Neuronal stem cell (in vitro differentiated cells): ENCODE measurements at regions not wholly inside any gene's neighbourhood (a gene's known extent, or its start where the extent isn't known, plus 50 kb on each side); places are given as distances from the start of the nearest gene placed in this dataset.

Source experiments
- DNase-seq: peaks from one replicate; pipeline ENCODE4 v3.0.0-alpha.2; 2013; ENCODE audit warnings: low spot score
- H2AFZ ChIP-seq: one replicate; pipeline ENCODE4 v1.6.1; 2013; ENCODE audit warnings: mild to moderate bottlenecking, low read length, inconsistent platforms
- H2AK5ac ChIP-seq: 2 replicates; pipeline ENCODE4 v1.6.1; 2013; ENCODE audit warnings: low read depth, mild to moderate bottlenecking, inconsistent platforms, low read length, moderate library complexity, mixed read lengths
- H2BK120ac ChIP-seq: 2 replicates; pipeline ENCODE4 v1.6.1; 2013; ENCODE audit warnings: low read depth, mild to moderate bottlenecking, inconsistent platforms, low read length, moderate library complexity, mixed read lengths
- H2BK12ac ChIP-seq: one replicate; pipeline ENCODE4 v1.6.1; 2013; ENCODE audit warnings: low read length, inconsistent platforms
- H2BK15ac ChIP-seq: 2 replicates; pipeline ENCODE4 v1.6.1; 2013; ENCODE audit warnings: mild to moderate bottlenecking, low read length, inconsistent platforms, mixed read lengths
- H2BK5ac ChIP-seq: one replicate; pipeline ENCODE4 v1.6.1; 2013; ENCODE audit warnings: inconsistent platforms, mild to moderate bottlenecking, low read length, moderate library complexity
- H3K14ac ChIP-seq: one replicate; pipeline ENCODE4 v1.6.1; 2013; ENCODE audit warnings: low read length, inconsistent platforms
- H3K18ac ChIP-seq: 2 replicates; pipeline ENCODE4 v1.6.1; 2013; ENCODE audit warnings: low read length, inconsistent platforms
- H3K23ac ChIP-seq: 2 replicates; pipeline ENCODE4 v1.6.1; 2013; ENCODE audit warnings: low read depth, mild to moderate bottlenecking, mixed read lengths, low read length, inconsistent platforms; ENCODE audit not compliant: poor library complexity
- H3K27ac ChIP-seq: replicated peaks from 3 replicates; pipeline ENCODE4 v1.5.1; 2013; ENCODE audit warnings: low read length, inconsistent platforms
- H3K27me3 ChIP-seq, 3 experiments: 2 replicates each; pipeline ENCODE4 v1.6.1; 2013; ENCODE audit warnings: low read length in 3 of 3, mild to moderate bottlenecking in 2 of 3, inconsistent platforms in 1 of 3, low read depth in 1 of 3, mixed read lengths in 1 of 3, moderate library complexity in 1 of 3; ENCODE audit not compliant: control insufficient read depth in 3 of 3, insufficient read depth in 3 of 3
- H3K36me3 ChIP-seq, 2 donors: replicated peaks in 1 of 2; 2 replicates each; pipeline ENCODE4 v1.6.1; 2013; ENCODE audit warnings: low read length in 2 of 2; ENCODE audit not compliant: control insufficient read depth in 2 of 2, insufficient read depth in 2 of 2
- H3K4ac ChIP-seq: 2 replicates; pipeline ENCODE4 v1.6.1; 2013; ENCODE audit warnings: inconsistent platforms, mild to moderate bottlenecking, low read length, moderate library complexity
- H3K4me1 ChIP-seq, 2 donors: 1 replicate in 1 of 2; 2 replicates in 1 of 2; pipeline ENCODE4 v1.6.1; 2013; ENCODE audit warnings: low read length in 2 of 2, low read depth in 1 of 2; ENCODE audit not compliant: control insufficient read depth in 2 of 2, insufficient read depth in 1 of 2
- H3K4me2 ChIP-seq: one replicate; pipeline ENCODE4 v1.6.1; 2013; ENCODE audit warnings: mild to moderate bottlenecking, low read length, inconsistent platforms; ENCODE audit not compliant: insufficient read depth, poor library complexity, severe bottlenecking
- H3K4me3 ChIP-seq, 2 donors: 2 replicates each; pipeline ENCODE4 v1.5.1; 2013; ENCODE audit warnings: low read length in 2 of 2, mild to moderate bottlenecking in 2 of 2, inconsistent platforms in 1 of 2, moderate library complexity in 1 of 2
- H3K79me1 ChIP-seq: one replicate; pipeline ENCODE4 v1.6.1; 2013; ENCODE audit warnings: low read depth, mild to moderate bottlenecking, inconsistent platforms, low read length, moderate library complexity
- H3K9ac ChIP-seq: one replicate; pipeline ENCODE4 v1.6.1; 2013; ENCODE audit warnings: mild to moderate bottlenecking, low read depth, low read length, inconsistent platforms; ENCODE audit not compliant: poor library complexity
- H3K9me3 ChIP-seq, 2 donors: replicated peaks in 1 of 2; 2 replicates each; pipeline versions ENCODE3 to v1.6.1; 2013; ENCODE audit warnings: low read length in 2 of 2, mild to moderate bottlenecking in 2 of 2, inconsistent platforms in 1 of 2, low read depth in 1 of 2, mixed read lengths in 1 of 2, moderate library complexity in 1 of 2; ENCODE audit not compliant: control insufficient read depth in 2 of 2, insufficient read depth in 1 of 2
- H4K8ac ChIP-seq: one replicate; pipeline ENCODE4 v1.6.1; 2013; ENCODE audit warnings: low read depth, mild to moderate bottlenecking, inconsistent platforms, low read length, moderate library complexity
- H4K91ac ChIP-seq: one replicate; pipeline ENCODE4 v1.6.1; 2013; ENCODE audit warnings: low read length, low read depth, mild to moderate bottlenecking, inconsistent platforms; ENCODE audit not compliant: poor library complexity
- WGBS, 2 donors: extraction: QIAGEN DNeasy Blood & Tissue Kit; methylation state at CpG; one replicate each; pipeline ENCODE4 v1.1.7; 2013; ENCODE audit warnings: missing lambda C conversion rate in 2 of 2, mixed read lengths in 1 of 2; ENCODE audit not compliant: insufficient read length in 2 of 2, insufficient replicate concordance in 1 of 2; ENCODE audit errors: extremely low coverage in 2 of 2; 5-methylcytosine and 5-hydroxymethylcytosine counted together

DNA sequence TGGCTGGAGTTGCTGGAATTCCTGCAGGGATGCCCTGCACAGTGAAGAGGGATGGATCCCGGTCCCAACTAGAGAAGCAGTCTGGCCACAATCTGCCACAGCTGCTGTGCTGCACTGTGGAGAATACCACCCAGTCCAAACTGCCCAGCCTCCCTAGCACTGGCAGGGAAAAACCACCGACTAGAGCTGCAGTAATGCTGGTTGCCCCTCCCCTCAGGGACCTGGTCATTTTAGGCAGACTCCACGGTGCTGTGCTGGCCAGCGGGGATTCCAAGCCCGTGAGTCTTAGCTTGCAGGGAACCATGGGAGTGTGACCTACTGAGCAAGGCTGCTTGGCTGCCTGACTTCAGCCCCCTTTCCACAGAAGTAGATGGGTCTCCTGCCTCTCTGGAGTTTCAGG is 478.0 kb upstream of the ATP11B start:
- no CpG with 5 or more reads among the region's 5 CpGs for WGBS, 2 donors
- Histone ChIP-seq H4K91ac (no peak overlapping the region), H3K4me2 (no peak overlapping the region), H3K4me3 (no peak overlapping the region), H3K9ac (no peak overlapping the region), H3K23ac (peak overlapping the region; percentile 18), H2BK120ac (no peak overlapping the region), H2BK15ac (no peak overlapping the region), H4K8ac (no peak overlapping the region), H2AFZ (peak overlapping the region; percentile 12), H3K27ac (no peak overlapping the region), H3K4ac (no peak overlapping the region), H2BK5ac (no peak overlapping the region), H2AK5ac (peak overlapping the region; percentile 78), H3K79me1 (no peaks in the 10 kb centered on the region), H3K36me3 (no peaks in the 10 kb centered on the region), H3K9me3 (peaks cover 4 to 41% of the 10 kb centered on the region in 2 donors), H3K27me3 (no peaks in the 10 kb centered on the region), H3K14ac (no peak overlapping the region), H2BK12ac (no peak overlapping the region), H3K18ac (peak overlapping the region; percentile 2), H3K4me1 (no peaks in the 10 kb centered on the region)
- no peak for DNase-seq

DNA sequence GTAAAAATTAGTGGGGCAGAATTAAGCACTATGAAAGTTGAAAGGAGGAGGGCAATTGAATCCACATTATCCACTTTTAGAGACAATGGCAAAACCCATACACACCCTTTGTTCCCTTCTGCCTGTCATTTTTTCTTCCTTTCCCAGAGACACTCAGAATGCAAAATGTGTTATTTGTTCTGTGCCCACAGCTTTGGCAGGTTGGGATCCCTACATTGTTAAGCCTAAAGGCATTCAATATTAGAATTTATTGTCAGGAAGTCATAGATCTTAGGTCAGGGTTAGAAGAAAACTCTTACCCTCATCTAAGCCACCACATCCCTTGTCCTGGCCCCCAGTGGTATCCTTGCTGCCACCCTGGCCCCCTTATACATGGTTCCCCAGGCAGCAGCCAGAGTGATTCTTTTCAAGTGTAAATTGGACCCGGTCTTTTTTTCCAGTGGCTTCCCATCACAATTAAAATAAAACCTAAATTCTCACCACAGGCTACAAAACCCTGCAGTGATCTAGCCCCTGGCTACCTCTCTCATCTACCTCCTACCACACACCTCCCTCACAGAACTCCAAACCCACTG is 470.1 kb upstream of the ATP11B start:
- Histone ChIP-seq H2AFZ (peak overlapping the region; percentile 36), H3K27ac (no peak overlapping the region), H3K4me3 (no peak overlapping the region), H3K14ac (no peak overlapping the region), H3K23ac (no peak overlapping the region), H4K91ac (no peak overlapping the region), H3K9ac (no peak overlapping the region), H4K8ac (no peak overlapping the region), H3K4me2 (no peak overlapping the region), H2BK15ac (no peak overlapping the region), H2AK5ac (no peak overlapping the region), H3K27me3 (no peaks in the 10 kb centered on the region), H3K9me3 (peaks cover 2 to 24% of the 10 kb centered on the region in 2 donors), H2BK5ac (no peak overlapping the region), H3K79me1 (no peaks in the 10 kb centered on the region), H3K4me1 (peaks cover 6 to 31% of the 10 kb centered on the region in 2 donors), H2BK12ac (no peak overlapping the region), H3K18ac (no peak overlapping the region), H3K36me3 (no peaks in the 10 kb centered on the region), H3K4ac (no peak overlapping the region), H2BK120ac (no peak overlapping the region)
- DNase-seq: no peak
- no CpG with 5 or more reads among the region's 1 CpG for WGBS, 2 donors

DNA sequence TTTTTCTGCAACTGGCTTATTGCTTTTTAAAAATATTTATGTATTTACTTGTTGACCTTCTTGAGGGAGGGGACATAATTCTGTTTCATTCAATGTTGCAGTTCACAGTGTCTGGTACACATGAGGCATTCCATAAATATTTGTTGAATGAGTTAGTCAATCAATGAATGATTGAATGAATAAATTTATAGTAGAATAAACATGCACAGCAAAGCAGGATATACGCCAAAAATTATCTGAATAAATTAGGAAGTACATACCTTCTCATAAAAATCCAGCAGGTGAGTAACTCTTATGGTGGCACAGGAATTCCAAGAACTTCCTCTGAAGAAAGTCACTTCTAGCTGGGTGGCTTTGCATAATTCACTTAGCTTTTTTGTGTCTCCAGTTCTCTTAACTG is 469.4 kb upstream of the ATP11B start:
- Histone ChIP-seq H3K4me2 (no peak overlapping the region), H2BK120ac (no peak overlapping the region), H3K4me1 (peaks cover 6 to 31% of the 10 kb centered on the region in 2 donors), H4K91ac (no peak overlapping the region), H3K9me3 (peaks cover 2 to 19% of the 10 kb centered on the region in 2 donors), H3K27ac (no peak overlapping the region), H4K8ac (no peak overlapping the region), H2AFZ (no peak overlapping the region), H3K18ac (no peak overlapping the region), H3K9ac (no peak overlapping the region), H2BK5ac (no peak overlapping the region), H3K23ac (no peak overlapping the region), H3K79me1 (no peaks in the 10 kb centered on the region), H3K36me3 (no peaks in the 10 kb centered on the region), H3K4ac (no peak overlapping the region), H2BK15ac (no peak overlapping the region), H3K27me3 (no peaks in the 10 kb centered on the region), H3K4me3 (no peak overlapping the region), H2BK12ac (no peak overlapping the region), H2AK5ac (no peak overlapping the region), H3K14ac (no peak overlapping the region)
- no CpG with 5 or more reads among the region's 1 CpG for WGBS, 2 donors
- no peak for DNase-seq

DNA sequence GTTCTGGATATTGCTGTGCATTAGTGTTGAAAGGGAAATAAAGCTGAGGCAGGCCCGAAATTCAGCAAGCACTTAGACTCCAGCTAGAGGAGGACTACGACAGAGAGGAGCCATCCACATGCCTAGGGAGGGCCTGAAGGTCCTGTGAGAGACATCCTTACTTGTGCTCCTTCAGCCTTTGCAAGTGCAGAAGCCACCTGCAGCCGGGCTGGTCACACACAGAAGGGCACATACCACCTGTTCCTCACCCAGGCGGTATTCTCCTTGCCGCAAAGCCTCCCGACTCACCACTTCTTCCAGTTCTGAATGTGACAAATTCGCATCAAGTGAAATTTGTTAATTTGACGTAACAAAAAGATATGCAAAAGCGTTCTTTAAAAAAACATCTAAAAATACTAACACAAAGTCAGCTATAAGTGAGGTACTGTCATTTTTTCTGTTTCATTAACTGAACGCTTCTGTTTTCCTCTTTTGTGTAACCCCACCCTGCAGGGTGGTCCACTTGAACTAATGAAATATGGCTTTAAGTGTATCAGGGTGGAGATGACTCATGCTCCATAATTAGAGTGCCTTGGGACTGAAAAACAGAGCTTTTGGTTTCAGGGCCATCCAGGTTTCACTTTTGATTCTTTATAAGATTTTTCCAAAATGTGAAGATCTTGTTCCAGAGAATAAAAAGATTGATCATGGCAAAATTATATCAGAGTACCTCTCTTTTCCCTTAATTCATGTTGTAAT is 467.9 kb upstream of the ATP11B start:
- Histone ChIP-seq H3K9me3 (peaks cover 0 to 6% of the 10 kb centered on the region in 2 donors), H2AK5ac (peak overlapping the region; percentile 10), H3K23ac (no peak overlapping the region), H3K4me3 (no peak overlapping the region), H3K27ac (no peak overlapping the region), H2BK12ac (no peak overlapping the region), H4K8ac (no peak overlapping the region), H3K4me1 (peaks cover 6 to 31% of the 10 kb centered on the region in 2 donors), H3K4me2 (no peak overlapping the region), H4K91ac (no peak overlapping the region), H3K27me3 (no peaks in the 10 kb centered on the region), H3K79me1 (no peaks in the 10 kb centered on the region), H3K18ac (peak overlapping the region; percentile 73), H2BK120ac (no peak overlapping the region), H3K9ac (no peak overlapping the region), H3K36me3 (no peaks in the 10 kb centered on the region), H2BK5ac (no peak overlapping the region), H2AFZ (peak overlapping the region; percentile 48), H2BK15ac (no peak overlapping the region), H3K4ac (no peak overlapping the region), H3K14ac (no peak overlapping the region)
- no CpG with 5 or more reads among the region's 10 CpGs for WGBS, 2 donors
- no peak for DNase-seq
